BJ (cell line): ENCODE measurements at regions not wholly inside any gene's neighbourhood (a gene's known extent, or its start where the extent isn't known, plus 50 kb on each side); places are given as distances from the start of the nearest gene placed in this dataset.
A peak's percentile ranks its signal among the peaks of the same experiment; 100 is the strongest.

Source experiments
- CTCF ChIA-PET: fragments of 350-600 bp; formaldehyde crosslinking; extraction: SDS; loops from one replicate; lab custom pipeline; 2021; ENCODE audit warnings: antibody characterized with exemption, inconsistent platforms; lab: Yijun Ruan, JAX
- POLR2A ChIA-PET: fragments of 300-600 bp; sonication (Branson Sonifier 250); formaldehyde crosslinking; extraction: SDS; loops from one replicate; lab custom pipeline; 2021; ENCODE audit warnings: antibody characterized with exemption; lab: Charles Lee
- DNase-seq: peaks from one replicate; pipeline ENCODE4 v3.0.0-alpha.2; 2011; ENCODE audit warnings: low read depth
- H3K27me3 ChIP-seq: 2 replicates; pipeline ENCODE4 v1.6.0; 2011; ENCODE audit warnings: low read length; ENCODE audit not compliant: control insufficient read depth, insufficient read depth
- H3K36me3 ChIP-seq: 2 replicates; pipeline ENCODE4 v1.5.1; 2011; ENCODE audit warnings: low read length; ENCODE audit not compliant: control insufficient read depth, insufficient read depth
- H3K4me3 ChIP-seq: 2 replicates; pipeline ENCODE4 v1.5.1; 2011; ENCODE audit warnings: low read depth, mild to moderate bottlenecking, control low read depth, low read length
- CTCF ChIP-seq: IDR thresholded peaks from 2 replicates; pipeline ENCODE4 v1.5.1; 2011; ENCODE audit warnings: low read depth, mild to moderate bottlenecking, control low read depth, inconsistent platforms, low read length, moderate library complexity; ENCODE audit not compliant: insufficient read depth

GRCh38 chr2:133712369-133712768 lies 144.1 kb upstream of the NCKAP5 start:
- no peak for DNase-seq
- CTCF ChIA-PET: interaction anchor here (0.8 to 1.7 kb wide), 3 partner anchors 17 to 660 kb away, joined by 3 to 4 read pairs (median 3); no protein-coding TSS in a partner anchor
- no peaks in the 10 kb centered on the region for H3K27me3 ChIP-seq
- H3K4me3 ChIP-seq: no peak overlapping the region
- no peak for TF ChIP-seq CTCF
- POLR2A ChIA-PET: no interaction called here
- H3K36me3 ChIP-seq: no peaks in the 10 kb centered on the region

- Histone ChIP-seq H3K36me3 (no peaks in the 10 kb centered on the region), H3K4me3 (no peak overlapping the region), H3K27me3 (no peaks in the 10 kb centered on the region)
- ChIA-PET CTCF (interaction anchor here (1.1 to 1.7 kb wide), 3 partner anchors 93 to 660 kb away, joined by 3 read pairs; no protein-coding TSS in a partner anchor), POLR2A (no interaction called here)
- TF ChIP-seq CTCF: no peak
- no peak for DNase-seq
Observed at GRCh38 chr2:133713049-133713580, 144.9 kb upstream of the NCKAP5 start.

GRCh38 chr2:133716166-133716565 lies 147.9 kb upstream of the NCKAP5 start:
- POLR2A ChIA-PET: no interaction called here
- Histone ChIP-seq H3K27me3 (no peaks in the 10 kb centered on the region), H3K4me3 (no peak overlapping the region), H3K36me3 (no peaks in the 10 kb centered on the region)
- no peak for DNase-seq
- TF ChIP-seq CTCF: no peak
- CTCF ChIA-PET: interaction anchor here (1.0 kb wide), 1 partner anchor 140 kb away, joined by 3 read pairs; no protein-coding TSS in a partner anchor

GRCh38 chr2:133717497-133717896 lies 149.2 kb upstream of the NCKAP5 start:
- Histone ChIP-seq H3K4me3 (no peak overlapping the region), H3K27me3 (no peaks in the 10 kb centered on the region), H3K36me3 (no peaks in the 10 kb centered on the region)
- DNase-seq: peak; percentile 41
- CTCF ChIA-PET: interaction anchor here (1.0 kb wide), 1 partner anchor 62 kb away, joined by 3 read pairs; no protein-coding TSS in a partner anchor
- TF ChIP-seq CTCF: no peak
- POLR2A ChIA-PET: no interaction called here

- ChIA-PET POLR2A (interaction anchor here (0.5 kb wide), 1 partner anchor 199 kb away, joined by 4 read pairs; no protein-coding TSS in a partner anchor), CTCF (interaction anchor here (0.8 to 1.1 kb wide), 4 partner anchors 14 to 142 kb away, joined by 3 to 4 read pairs (median 4); no protein-coding TSS in a partner anchor)
- Histone ChIP-seq H3K4me3 (no peak overlapping the region), H3K27me3 (no peaks in the 10 kb centered on the region), H3K36me3 (no peaks in the 10 kb centered on the region)
- TF ChIP-seq CTCF: no peak
- peak; percentile 66 for DNase-seq
Observed at GRCh38 chr2:133718688-133719201, 150.5 kb upstream of the NCKAP5 start.
